ENCODE measurements at regions not wholly inside any gene's neighbourhood (a gene's known extent, or its start where the extent isn't known, plus 50 kb on each side); places are given as distances from the start of the nearest gene placed in this dataset.
"Not testable (repeated sequence)": the region's sequence is repeated elsewhere in the genome, so short reads cannot be mapped to it uniquely, and the experiment has no call there.

- no peak overlapping the region for H3K27ac Mint-ChIP-seq
- H3K36me3 Mint-ChIP-seq (ENCODE audit: low read depth), result 0 out of 2 replicates have a peak, but pooled peaks cover 4% of the 10 kb centered on the region
- H3K4me1 Mint-ChIP-seq (ENCODE audit: low read depth), result no peaks in the 10 kb centered on the region
- no peak for TF ChIP-seq CTCF (IDR thresholded peaks at IDR 0.05)
- DNase-seq, result no peak
- H3K4me3 Mint-ChIP-seq, result no peak overlapping the region
- H3K27me3 Mint-ChIP-seq (ENCODE audit: insufficient read depth), result no peaks in the 10 kb centered on the region
- peaks cover 46% of the 10 kb centered on the region for H3K9me3 Mint-ChIP-seq
These were observed 560.0 kb downstream of the INSC start for GRCh38 chr11:15674756-15675155.

GRCh38 chr11:15675683-15676082 lies 561.0 kb downstream of the INSC start:
- Mint-ChIP-seq H3K4me1 (ENCODE audit: low read depth) (no peaks in the 10 kb centered on the region), H3K27ac (no peak overlapping the region), H3K9me3 (peaks cover 50% of the 10 kb centered on the region), H3K36me3 (ENCODE audit: low read depth) (0 out of 2 replicates have a peak, but pooled peaks cover 4% of the 10 kb centered on the region), H3K27me3 (ENCODE audit: insufficient read depth) (no peaks in the 10 kb centered on the region), H3K4me3 (no peak overlapping the region)
- DNase-seq, result no peak
- TF ChIP-seq CTCF (IDR thresholded peaks at IDR 0.05), result no peak

GRCh38 chr11:15677181-15677580 lies 562.5 kb downstream of the INSC start:
- no peak for DNase-seq
- H3K4me1 Mint-ChIP-seq (ENCODE audit: low read depth), result no peaks in the 10 kb centered on the region
- H3K27ac Mint-ChIP-seq, result no peak overlapping the region
- peaks cover 37% of the 10 kb centered on the region for H3K9me3 Mint-ChIP-seq
- no peaks in the 10 kb centered on the region for H3K36me3 Mint-ChIP-seq (ENCODE audit: low read depth)
- TF ChIP-seq CTCF (IDR thresholded peaks at IDR 0.05), result no peak
- H3K4me3 Mint-ChIP-seq, result no peak overlapping the region
- H3K27me3 Mint-ChIP-seq (ENCODE audit: insufficient read depth), result no peaks in the 10 kb centered on the region

GRCh38 chr11:15683528-15683927 lies 568.8 kb downstream of the INSC start:
- Mint-ChIP-seq H3K4me1 (ENCODE audit: low read depth) (no peaks in the 10 kb centered on the region), H3K27me3 (ENCODE audit: insufficient read depth) (peaks cover 2% of the 10 kb centered on the region), H3K36me3 (ENCODE audit: low read depth) (no peaks in the 10 kb centered on the region), H3K4me3 (no peak overlapping the region), H3K9me3 (peaks cover 31% of the 10 kb centered on the region), H3K27ac (no peak overlapping the region)
- no peak for DNase-seq
- TF ChIP-seq CTCF (IDR thresholded peaks at IDR 0.05), result no peak

GRCh38 chr11:15685306-15685705 lies 570.6 kb downstream of the INSC start:
- Mint-ChIP-seq H3K27me3 (ENCODE audit: insufficient read depth) (peaks cover 2% of the 10 kb centered on the region), H3K4me3 (no peak overlapping the region), H3K4me1 (ENCODE audit: low read depth) (no peaks in the 10 kb centered on the region), H3K9me3 (peaks cover 45% of the 10 kb centered on the region), H3K27ac (no peak overlapping the region), H3K36me3 (ENCODE audit: low read depth) (no peaks in the 10 kb centered on the region)
- TF ChIP-seq CTCF (IDR thresholded peaks at IDR 0.05), result no peak
- DNase-seq, result no peak

GRCh38 chr11:15686259-15686658 lies 571.5 kb downstream of the INSC start:
- not testable (repeated sequence) for DNase-seq; H3K36me3 Mint-ChIP-seq (ENCODE audit: low read depth); H3K27me3 Mint-ChIP-seq (ENCODE audit: insufficient read depth); H3K27ac Mint-ChIP-seq; H3K4me3 Mint-ChIP-seq; H3K4me1 Mint-ChIP-seq (ENCODE audit: low read depth)
- peaks cover 44% of the 10 kb centered on the region for H3K9me3 Mint-ChIP-seq

All from HFFc6 (cell line).